Endodermal cell (in vitro differentiated cells): ENCODE measurements at regions not wholly inside any gene's neighbourhood (a gene's known extent, or its start where the extent isn't known, plus 50 kb on each side); places are given as distances from the start of the nearest gene placed in this dataset.

Experiments
- DNase-seq: peaks from one replicate; pipeline ENCODE4 v3.0.0-alpha.2; 2017
- H3K27ac ChIP-seq: 2 replicates; pipeline ENCODE4 v1.5.1; 2013; ENCODE audit warnings: mild to moderate bottlenecking, low read depth, low read length, moderate library complexity
- H3K27me3 ChIP-seq: 2 replicates; pipeline ENCODE4 v1.6.1; 2013; ENCODE audit warnings: mild to moderate bottlenecking, low read length, moderate library complexity; ENCODE audit not compliant: insufficient read depth, control insufficient read depth, poor library complexity, severe bottlenecking
- H3K36me3 ChIP-seq: 2 replicates; pipeline ENCODE4 v1.7.0; 2013; ENCODE audit warnings: mild to moderate bottlenecking, low read length, moderate library complexity; ENCODE audit not compliant: control insufficient read depth, insufficient read depth
- H3K4me1 ChIP-seq: one replicate; pipeline ENCODE4 v1.7.0; 2013; ENCODE audit warnings: low read length; ENCODE audit not compliant: control insufficient read depth, insufficient read depth
- H3K4me3 ChIP-seq: 2 replicates; pipeline ENCODE4 v1.5.1; 2013; ENCODE audit warnings: mild to moderate bottlenecking, low read length, moderate library complexity
- H3K9ac ChIP-seq: 2 replicates; pipeline ENCODE4 v1.6.1; 2013; ENCODE audit warnings: mild to moderate bottlenecking, low read length, moderate library complexity; ENCODE audit not compliant: poor library complexity, severe bottlenecking; ENCODE audit errors: extremely low read depth
- H3K9me3 ChIP-seq: 2 replicates; pipeline ENCODE4 v1.6.1; 2013; ENCODE audit warnings: mild to moderate bottlenecking, low read length, moderate library complexity; ENCODE audit not compliant: control insufficient read depth
- H3K27ac Mint-ChIP-seq: 2 replicates; pipeline ENCODE4 v1.8.0; 2020; ENCODE audit warnings: mixed read lengths
- H3K27me3 Mint-ChIP-seq: 2 replicates; pipeline ENCODE4 v1.8.0; 2021; ENCODE audit warnings: mild to moderate bottlenecking, mixed read lengths; ENCODE audit not compliant: insufficient read depth
- H3K36me3 Mint-ChIP-seq: 2 replicates; pipeline ENCODE4 v1.8.0; 2020; ENCODE audit warnings: low read depth, mixed read lengths
- H3K4me1 Mint-ChIP-seq: 2 replicates; pipeline ENCODE4 v1.8.0; 2020; ENCODE audit warnings: mixed read lengths
- H3K4me3 Mint-ChIP-seq: 2 replicates; pipeline ENCODE4 v1.8.0; 2020; ENCODE audit warnings: mild to moderate bottlenecking, moderate library complexity, mixed read lengths
- H3K9me3 Mint-ChIP-seq: 2 replicates; pipeline ENCODE4 v1.8.0; 2020; ENCODE audit warnings: mild to moderate bottlenecking, mixed read lengths
- WGBS, 2 experiments: methylation state at CpG; one replicate each; pipeline versions ENCODE4 v1.1.5 to v1.1.7; 2013; ENCODE audit warnings: missing lambda C conversion rate in 2 of 2, mixed read lengths in 1 of 2; ENCODE audit not compliant: insufficient coverage in 1 of 2, insufficient read length in 1 of 2; 5-methylcytosine and 5-hydroxymethylcytosine counted together
- TF ChIP-seq, protein P1 (sequence below): fragments of 200-600 bp; sonication (generic); conservative IDR thresholded peaks from 2 replicates; pipeline ENCODE4 v1.5.0; 2021; ENCODE audit warnings: antibody characterized with exemption, mild to moderate bottlenecking

DNA sequence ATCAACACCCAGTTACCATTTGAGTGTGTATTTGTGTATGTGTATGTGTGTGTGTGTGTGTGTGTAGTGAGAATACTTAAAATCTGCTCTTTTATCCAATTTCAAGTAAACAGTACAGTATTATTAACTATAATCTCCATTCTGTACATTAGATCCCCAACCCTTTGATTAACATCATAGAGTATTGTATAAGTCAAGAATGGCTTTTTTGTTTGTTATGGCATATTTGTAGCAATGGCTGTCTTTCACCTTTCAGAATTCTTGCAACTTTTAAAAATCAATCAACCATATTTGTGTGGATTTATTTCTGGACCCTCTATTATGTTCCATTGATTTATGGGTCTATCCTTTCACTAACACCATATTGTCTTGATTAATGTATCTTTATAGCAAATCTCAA lies 779.3 kb upstream of the MIR17HG start:
- no peaks in the 10 kb centered on the region for H3K27me3 ChIP-seq
- TF ChIP-seq, protein P1, sequence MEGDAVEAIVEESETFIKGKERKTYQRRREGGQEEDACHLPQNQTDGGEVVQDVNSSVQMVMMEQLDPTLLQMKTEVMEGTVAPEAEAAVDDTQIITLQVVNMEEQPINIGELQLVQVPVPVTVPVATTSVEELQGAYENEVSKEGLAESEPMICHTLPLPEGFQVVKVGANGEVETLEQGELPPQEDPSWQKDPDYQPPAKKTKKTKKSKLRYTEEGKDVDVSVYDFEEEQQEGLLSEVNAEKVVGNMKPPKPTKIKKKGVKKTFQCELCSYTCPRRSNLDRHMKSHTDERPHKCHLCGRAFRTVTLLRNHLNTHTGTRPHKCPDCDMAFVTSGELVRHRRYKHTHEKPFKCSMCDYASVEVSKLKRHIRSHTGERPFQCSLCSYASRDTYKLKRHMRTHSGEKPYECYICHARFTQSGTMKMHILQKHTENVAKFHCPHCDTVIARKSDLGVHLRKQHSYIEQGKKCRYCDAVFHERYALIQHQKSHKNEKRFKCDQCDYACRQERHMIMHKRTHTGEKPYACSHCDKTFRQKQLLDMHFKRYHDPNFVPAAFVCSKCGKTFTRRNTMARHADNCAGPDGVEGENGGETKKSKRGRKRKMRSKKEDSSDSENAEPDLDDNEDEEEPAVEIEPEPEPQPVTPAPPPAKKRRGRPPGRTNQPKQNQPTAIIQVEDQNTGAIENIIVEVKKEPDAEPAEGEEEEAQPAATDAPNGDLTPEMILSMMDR: no peak
- no peaks in the 10 kb centered on the region for H3K27me3 Mint-ChIP-seq
- no peak overlapping the region for H3K4me3 Mint-ChIP-seq
- no peak overlapping the region for H3K27ac ChIP-seq
- no peak overlapping the region for H3K27ac Mint-ChIP-seq
- peaks cover 2% of the 10 kb centered on the region for H3K9me3 Mint-ChIP-seq
- no peak overlapping the region for H3K4me3 ChIP-seq
- H3K4me1 ChIP-seq: no peaks in the 10 kb centered on the region
- H3K4me1 Mint-ChIP-seq: no peaks in the 10 kb centered on the region
- no peaks in the 10 kb centered on the region for H3K9me3 ChIP-seq
- no peak overlapping the region for H3K9ac ChIP-seq
- H3K36me3 ChIP-seq: no peaks in the 10 kb centered on the region
- no peaks in the 10 kb centered on the region for H3K36me3 Mint-ChIP-seq
- no peak for DNase-seq

DNA sequence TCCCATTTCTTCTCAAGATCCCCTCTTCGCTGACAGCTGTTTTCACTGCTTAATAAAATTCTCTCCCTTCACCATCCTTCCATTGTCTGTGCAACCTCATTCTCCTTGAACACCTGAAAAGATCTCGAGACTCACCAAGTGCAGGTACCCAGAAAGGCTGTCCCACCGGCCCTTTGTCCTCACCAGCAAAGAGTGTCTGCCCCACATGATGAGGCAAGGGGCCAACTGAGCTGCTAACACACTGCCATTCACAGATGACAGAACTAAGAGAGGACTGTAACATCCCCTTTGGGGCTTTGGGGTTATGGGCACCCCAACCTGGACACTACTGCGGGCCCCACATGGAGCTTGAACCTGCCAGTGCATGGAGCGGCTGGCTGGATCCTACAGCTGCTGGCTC lies 771.4 kb upstream of the MIR17HG start:
- WGBS, 2 experiments: 94 to 100% methylated on average over 3 to 5 of the region's 5 CpGs

GRCh38 chr13:90577726-90578125 lies 769.8 kb upstream of the MIR17HG start:
- 98% methylated on average over 2 of the region's 2 CpGs; no CpG with 5 or more reads in 1 of the 2 experiments for WGBS, 2 experiments
- no peaks in the 10 kb centered on the region for H3K27me3 ChIP-seq
- no peak overlapping the region for H3K9ac ChIP-seq
- H3K9me3 ChIP-seq: peaks cover under 1% of the 10 kb centered on the region
- no peak overlapping the region for H3K4me3 Mint-ChIP-seq
- H3K4me1 Mint-ChIP-seq: peaks cover 4% of the 10 kb centered on the region
- no peak overlapping the region for H3K27ac Mint-ChIP-seq
- H3K27ac ChIP-seq: no peak overlapping the region
- no peaks in the 10 kb centered on the region for H3K4me1 ChIP-seq
- no peak overlapping the region for H3K4me3 ChIP-seq
- H3K36me3 Mint-ChIP-seq: no peaks in the 10 kb centered on the region
- TF ChIP-seq, protein P1: no peak
- no peaks in the 10 kb centered on the region for H3K36me3 ChIP-seq
- H3K27me3 Mint-ChIP-seq: no peaks in the 10 kb centered on the region
- no peaks in the 10 kb centered on the region for H3K9me3 Mint-ChIP-seq
- no peak for DNase-seq

More for the DNA sequence above, 771.4 kb upstream of the MIR17HG start:
- H3K4me3 Mint-ChIP-seq: no peak overlapping the region
- H3K27ac Mint-ChIP-seq: no peak overlapping the region
- H3K4me1 Mint-ChIP-seq: peaks cover 4% of the 10 kb centered on the region
- Histone ChIP-seq H3K27me3 (no peaks in the 10 kb centered on the region), H3K27ac (no peak overlapping the region), H3K4me3 (no peak overlapping the region), H3K4me1 (no peaks in the 10 kb centered on the region), H3K36me3 (no peaks in the 10 kb centered on the region), H3K9me3 (no peaks in the 10 kb centered on the region), H3K9ac (no peak overlapping the region)
- no peaks in the 10 kb centered on the region for H3K9me3 Mint-ChIP-seq
- H3K27me3 Mint-ChIP-seq: no peaks in the 10 kb centered on the region
- TF ChIP-seq, protein P1: no peak
- no peak for DNase-seq
- no peaks in the 10 kb centered on the region for H3K36me3 Mint-ChIP-seq
